ENCODE measurements at regions not wholly inside any gene's neighbourhood (a gene's known extent, or its start where the extent isn't known, plus 50 kb on each side); places are given as distances from the start of the nearest gene placed in this dataset.
A peak's percentile ranks its signal among the peaks of the same experiment; 100 is the strongest.
"Not testable (repeated sequence)": the region's sequence is repeated elsewhere in the genome, so short reads cannot be mapped to it uniquely, and the experiment has no call there.

DNA sequence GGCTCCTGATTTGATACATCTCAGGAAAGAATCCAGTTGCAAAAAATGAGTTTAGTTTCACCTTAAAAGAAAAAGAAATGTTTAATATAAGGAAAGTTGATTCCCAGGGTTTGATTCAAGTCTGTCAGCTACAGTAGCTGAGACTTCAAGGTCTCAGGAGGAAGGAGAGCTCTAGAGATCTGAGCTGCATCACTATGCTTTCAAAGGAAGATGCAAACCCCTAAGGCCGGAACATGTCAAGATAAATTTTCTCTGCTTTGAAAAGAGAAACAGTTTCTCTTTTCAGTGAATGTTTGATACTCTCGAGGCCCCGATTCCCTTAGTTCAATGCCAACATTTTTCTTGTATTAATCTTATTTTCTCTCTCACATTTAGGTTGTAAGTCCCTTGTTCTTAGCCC, 128.6 kb downstream of the RGPD3 start:
- DNase-seq (ENCODE audit: low read depth), result no peak

GRCh38 chr2:106339132-106339531, 129.1 kb downstream of the RGPD3 start:
- DNase-seq (ENCODE audit: low read depth), result no peak

DNA sequence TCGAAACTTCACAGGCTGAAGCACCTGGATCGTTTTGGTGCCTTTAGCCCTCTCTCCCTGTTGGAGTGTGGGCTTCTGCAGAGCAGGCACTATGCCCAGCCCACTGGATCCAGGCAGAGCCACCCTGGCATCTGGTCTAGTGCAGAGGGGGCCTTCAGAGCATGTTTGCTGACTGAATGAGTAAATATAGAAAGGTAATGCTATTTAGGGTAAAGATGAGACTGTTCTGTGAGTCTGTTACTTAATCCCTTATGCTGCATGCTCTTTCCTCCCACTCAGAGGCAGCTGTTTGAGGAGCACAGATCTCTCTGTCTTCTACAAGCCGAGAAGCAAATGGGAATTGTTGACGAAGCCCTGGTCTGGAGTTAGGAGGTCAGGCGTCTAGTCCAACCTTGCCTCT, 130.2 kb downstream of the RGPD3 start:
- no peak for DNase-seq (ENCODE audit: low read depth)

DNA sequence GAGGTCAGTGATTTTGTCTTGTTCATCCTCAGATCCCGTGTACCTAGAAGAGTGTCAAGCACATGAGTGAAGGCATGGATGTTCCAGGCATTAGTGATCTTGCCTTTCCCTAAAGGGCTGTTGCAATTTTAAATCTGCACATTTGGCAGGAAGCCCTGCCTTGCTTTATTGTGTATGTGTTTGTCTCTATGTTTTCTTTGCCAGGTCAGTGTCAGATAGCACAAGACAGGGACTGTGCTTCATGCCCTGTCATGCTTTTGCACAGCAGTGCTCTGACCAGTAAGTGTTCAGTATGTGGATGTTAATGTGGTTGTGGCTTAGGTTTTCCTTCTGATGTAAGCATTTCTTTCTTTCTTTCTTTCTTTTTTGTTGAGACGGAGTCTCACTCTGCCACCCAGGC, 131.5 kb downstream of the RGPD3 start:
- DNase-seq (ENCODE audit: low read depth), result no peak

GRCh38 chr2:106336108-106336507, 132.1 kb downstream of the RGPD3 start:
- no peak for DNase-seq (ENCODE audit: low read depth)

GRCh38 chr2:106334802-106335201, 133.4 kb downstream of the RGPD3 start:
- no peak for DNase-seq (ENCODE audit: low read depth)

DNA sequence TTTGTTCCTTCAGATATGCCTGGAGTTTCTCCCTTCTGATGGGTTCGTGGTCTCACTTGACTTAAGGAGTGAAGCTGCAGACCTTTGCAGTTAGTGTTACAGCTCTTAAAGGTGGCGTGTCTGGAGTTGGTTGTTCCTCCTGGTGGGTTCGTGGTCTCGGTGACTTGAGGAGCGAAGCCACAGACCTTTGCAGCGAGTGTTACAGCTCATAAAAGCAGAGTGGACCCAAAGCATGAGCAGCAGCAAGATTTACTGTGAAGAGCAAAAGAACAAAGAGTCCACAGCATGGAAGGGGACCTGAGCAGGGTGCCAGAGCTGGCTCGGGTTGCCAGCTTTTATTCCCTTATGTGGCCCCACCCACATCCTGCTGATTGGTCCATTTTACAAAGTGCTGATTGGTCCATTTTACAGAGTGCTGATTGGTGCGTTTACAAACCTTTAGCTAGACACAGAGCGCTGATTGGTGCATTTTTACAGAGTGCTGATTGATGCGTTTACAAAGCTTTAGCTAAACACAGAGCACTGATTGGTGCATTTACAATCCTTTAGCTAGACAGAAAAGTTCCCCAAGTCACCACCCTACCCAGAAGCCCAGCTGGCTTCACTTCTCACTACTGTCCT, 134.8 kb downstream of the RGPD3 start:
- DNase-seq (ENCODE audit: low read depth), result not testable (repeated sequence)

DNA sequence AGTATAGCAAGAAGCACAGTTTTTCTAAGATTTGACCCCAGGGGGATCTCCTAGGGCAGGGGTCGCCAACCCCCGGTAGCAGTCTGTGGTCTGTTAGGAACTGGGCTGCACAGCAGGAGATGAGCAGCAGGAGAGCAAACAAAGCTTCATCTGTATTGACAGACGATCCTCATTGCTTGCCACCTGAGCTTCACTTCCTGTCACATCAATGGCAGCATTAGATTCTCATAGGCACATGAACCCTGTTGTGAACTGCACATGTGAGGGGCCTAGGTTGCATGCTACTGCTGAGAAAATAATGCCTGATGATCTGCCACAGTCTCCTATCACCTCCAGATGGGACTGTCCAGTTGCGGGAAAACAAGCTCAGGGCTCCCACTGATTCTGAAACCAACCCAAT, 136.2 kb downstream of the RGPD3 start:
- no peak for DNase-seq (ENCODE audit: low read depth)

- peak; percentile 86 for DNase-seq (ENCODE audit: low read depth)
Measured at GRCh38 chr2:106330384-106331261, 136.5 kb upstream of the UXS1 start.

- no peak for DNase-seq (ENCODE audit: low read depth)
Measured at GRCh38 chr2:106323337-106324013, 129.4 kb upstream of the UXS1 start.

DNA sequence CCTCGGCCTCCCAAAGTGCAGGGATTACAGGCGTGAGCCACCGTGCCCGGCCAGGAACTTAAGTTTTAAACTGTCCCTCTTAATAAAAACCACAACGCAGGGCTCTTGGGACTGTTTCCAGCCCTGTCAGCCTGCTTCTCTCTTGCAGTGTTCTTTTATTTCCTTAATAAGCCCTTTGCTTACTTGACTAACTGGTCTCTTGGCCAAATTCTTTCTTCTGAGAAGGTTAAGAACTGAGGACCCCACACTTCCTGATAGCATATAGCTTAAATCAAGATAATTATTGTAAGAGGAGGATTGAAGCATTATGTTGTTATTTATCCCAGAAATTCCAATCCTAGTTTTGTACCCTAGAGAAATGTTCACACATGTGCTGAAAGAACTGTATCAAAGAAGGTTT, 128.2 kb upstream of the UXS1 start:
- DNase-seq (ENCODE audit: low read depth), result no peak

GRCh38 chr2:106320439-106320838, 126.3 kb upstream of the UXS1 start:
- not testable (repeated sequence) for DNase-seq (ENCODE audit: low read depth)

- DNase-seq (ENCODE audit: low read depth), result no peak
Measured at GRCh38 chr2:106316915-106317314, 122.8 kb upstream of the UXS1 start.

DNA sequence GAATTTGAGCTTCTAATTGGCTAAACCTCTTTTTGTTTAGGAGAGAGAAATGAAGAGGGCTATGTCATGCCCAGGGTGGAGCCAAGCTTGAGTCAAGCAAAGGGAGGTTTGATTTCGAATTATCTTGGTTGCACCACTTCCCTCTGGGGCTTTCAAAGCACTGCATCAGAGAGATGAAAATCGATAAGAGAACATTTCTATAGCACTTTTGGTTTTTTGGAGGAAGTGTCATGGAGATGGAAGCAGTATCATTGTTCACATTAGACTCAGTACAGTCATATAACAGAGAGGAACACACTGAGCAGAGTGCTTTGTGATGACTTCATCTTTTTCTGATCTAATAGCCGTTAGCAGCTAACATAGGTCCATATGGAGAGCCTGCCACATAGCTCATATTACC, 120.3 kb upstream of the UXS1 start:
- no peak for DNase-seq (ENCODE audit: low read depth)

DNA sequence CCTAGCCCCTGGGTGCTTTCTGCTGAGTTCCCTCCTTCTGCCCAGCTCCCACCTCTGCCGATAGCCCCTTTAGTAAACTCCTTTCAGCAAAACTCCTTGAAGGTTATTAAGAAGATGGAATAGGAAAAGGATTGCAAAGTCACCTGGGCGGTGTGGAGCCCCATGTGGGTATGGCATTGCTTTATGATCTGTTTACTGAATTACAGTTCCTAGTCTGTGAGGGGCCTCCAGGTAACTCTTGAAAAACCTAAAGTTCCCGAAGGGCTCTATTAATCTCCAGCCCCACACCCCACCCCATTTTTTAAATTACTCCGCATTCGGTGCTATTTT, 116.9 kb upstream of the UXS1 start:
- no peak for DNase-seq (ENCODE audit: low read depth)

DNA sequence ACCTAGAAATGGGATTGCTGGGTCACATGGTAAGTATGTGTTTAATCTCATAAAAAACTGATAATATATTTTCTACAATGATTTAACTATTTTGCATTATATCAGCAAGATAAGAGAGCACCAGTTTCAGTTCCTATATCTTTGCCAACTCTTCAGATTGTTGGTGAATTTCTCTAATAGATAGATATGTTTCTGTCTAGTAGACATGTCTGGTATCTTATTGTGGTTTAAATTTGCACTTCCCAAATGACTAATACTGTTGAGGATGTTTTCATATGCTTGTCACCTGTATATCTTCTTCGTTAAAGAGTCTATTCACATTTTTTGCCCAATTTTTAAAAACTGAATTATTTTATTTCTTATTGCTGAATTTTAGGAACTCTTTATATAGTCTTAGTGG, 113.8 kb upstream of the UXS1 start:
- DNase-seq (ENCODE audit: low read depth), result no peak

DNA sequence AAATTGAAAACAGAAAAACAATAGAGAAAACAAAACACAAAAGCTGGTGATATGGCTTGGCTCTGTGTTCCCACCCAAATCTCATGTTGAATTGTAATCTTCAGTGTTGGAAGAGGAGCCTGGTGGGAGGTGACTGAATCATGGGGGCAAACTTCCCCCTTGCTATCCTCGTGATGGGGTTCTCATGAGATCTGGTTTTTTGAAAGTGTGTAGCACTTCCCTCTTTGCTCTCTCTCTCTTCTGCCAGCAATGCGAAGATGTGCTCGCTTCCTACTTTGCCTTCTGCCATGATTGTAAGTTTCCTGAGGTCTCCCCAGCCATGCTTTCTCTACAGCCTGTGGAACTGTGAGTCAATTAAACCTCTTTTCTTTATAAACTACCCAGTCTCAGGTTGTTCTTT, 112.3 kb upstream of the UXS1 start:
- no peak for DNase-seq (ENCODE audit: low read depth)

GRCh38 chr2:106304612-106305184, 110.6 kb upstream of the UXS1 start:
- no peak for DNase-seq (ENCODE audit: low read depth)

DNA sequence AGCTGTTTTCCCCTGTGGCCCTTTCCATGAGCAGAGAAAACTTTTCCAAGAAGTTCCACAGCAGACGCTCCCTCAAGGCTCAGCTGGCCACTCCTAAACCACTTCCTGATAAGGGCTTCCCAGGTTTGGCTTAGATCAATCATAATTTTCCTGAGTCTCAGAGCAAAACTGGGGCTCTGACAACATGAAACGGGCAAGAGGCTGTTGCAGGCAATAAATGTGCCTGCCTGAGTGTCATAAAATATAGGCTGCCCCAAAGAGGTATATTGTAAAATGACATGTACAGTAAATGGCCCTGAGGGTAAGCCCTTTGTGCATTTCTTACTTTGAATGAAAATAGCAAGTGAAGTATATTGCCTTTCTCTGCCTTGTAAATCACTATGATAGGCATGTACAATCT, 105.6 kb upstream of the UXS1 start:
- DNase-seq (ENCODE audit: low read depth), result no peak

- peak; percentile 23 for DNase-seq (ENCODE audit: low read depth)
Measured at GRCh38 chr2:106296182-106296815, 102.2 kb upstream of the UXS1 start.

- no peak for DNase-seq (ENCODE audit: low read depth)
Measured at GRCh38 chr2:106294182-106294581, 100.1 kb upstream of the UXS1 start.

- DNase-seq (ENCODE audit: low read depth), result no peak
Measured at GRCh38 chr2:106293271-106293783, 99.2 kb upstream of the UXS1 start.
